ENCODE measurements at regions not wholly inside any gene's neighbourhood (a gene's known extent, or its start where the extent isn't known, plus 50 kb on each side); places are given as distances from the start of the nearest gene placed in this dataset.

DNA sequence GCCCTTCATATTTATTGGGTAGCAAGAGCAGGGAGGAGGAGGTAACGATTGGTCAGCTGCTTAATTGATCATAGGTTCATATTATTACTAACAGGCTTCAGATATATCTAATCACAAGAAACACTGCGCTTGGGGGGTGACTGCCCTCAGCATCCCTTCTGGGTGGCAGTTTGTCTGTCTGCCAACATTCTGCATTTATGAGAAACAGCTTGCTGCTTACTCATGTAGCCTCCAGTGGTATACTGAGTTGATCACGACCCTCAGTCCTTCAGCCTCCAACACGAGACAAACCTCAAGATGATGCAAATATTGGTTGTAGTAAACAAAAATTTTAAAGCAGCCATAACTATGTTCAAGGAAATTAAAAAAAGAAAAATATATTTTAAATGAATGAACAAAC lies 657.8 kb upstream of the PHF14 start:
- TF ChIP-seq, protein P1, sequence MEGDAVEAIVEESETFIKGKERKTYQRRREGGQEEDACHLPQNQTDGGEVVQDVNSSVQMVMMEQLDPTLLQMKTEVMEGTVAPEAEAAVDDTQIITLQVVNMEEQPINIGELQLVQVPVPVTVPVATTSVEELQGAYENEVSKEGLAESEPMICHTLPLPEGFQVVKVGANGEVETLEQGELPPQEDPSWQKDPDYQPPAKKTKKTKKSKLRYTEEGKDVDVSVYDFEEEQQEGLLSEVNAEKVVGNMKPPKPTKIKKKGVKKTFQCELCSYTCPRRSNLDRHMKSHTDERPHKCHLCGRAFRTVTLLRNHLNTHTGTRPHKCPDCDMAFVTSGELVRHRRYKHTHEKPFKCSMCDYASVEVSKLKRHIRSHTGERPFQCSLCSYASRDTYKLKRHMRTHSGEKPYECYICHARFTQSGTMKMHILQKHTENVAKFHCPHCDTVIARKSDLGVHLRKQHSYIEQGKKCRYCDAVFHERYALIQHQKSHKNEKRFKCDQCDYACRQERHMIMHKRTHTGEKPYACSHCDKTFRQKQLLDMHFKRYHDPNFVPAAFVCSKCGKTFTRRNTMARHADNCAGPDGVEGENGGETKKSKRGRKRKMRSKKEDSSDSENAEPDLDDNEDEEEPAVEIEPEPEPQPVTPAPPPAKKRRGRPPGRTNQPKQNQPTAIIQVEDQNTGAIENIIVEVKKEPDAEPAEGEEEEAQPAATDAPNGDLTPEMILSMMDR (IDR thresholded peaks at IDR 0.05) = no peak
- no peak for TF ChIP-seq POLR2A (IDR thresholded peaks at IDR 0.05)
